GM23338 (cell line): ENCODE measurements at regions not wholly inside any gene's neighbourhood (a gene's known extent, or its start where the extent isn't known, plus 50 kb on each side); places are given as distances from the start of the nearest gene placed in this dataset.
A peak's percentile ranks its signal among the peaks of the same experiment; 100 is the strongest.

Experiments used
- ATAC-seq: fragments of 200-7000 bp; cut with Tn5 transposase; 3 replicates; pipeline ENCODE4 v1.9.1; 2020
- DNase-seq: peaks from one replicate; pipeline ENCODE4 v3.0.0-alpha.2; 2015; ENCODE audit warnings: low spot score
- H2AFZ ChIP-seq: fragments of 200-600 bp; sonication (generic); 2 replicates; pipeline ENCODE4 v1.8.0; 2016; ENCODE audit warnings: antibody characterized with exemption, mild to moderate bottlenecking, moderate library complexity
- H3F3A ChIP-seq: fragments of 200-600 bp; sonication (generic); replicated peaks from 2 replicates; pipeline ENCODE4 v1.8.0; 2017; ENCODE audit warnings: antibody characterized with exemption, mixed run types, low read depth
- H3K27ac ChIP-seq: fragments of 200-600 bp; sonication (generic); 2 replicates; pipeline ENCODE4 v1.6.1; 2016; ENCODE audit warnings: low read depth
- H3K27me3 ChIP-seq: fragments of 200-600 bp; sonication (generic); 2 replicates; pipeline ENCODE4 v1.8.0; 2016; ENCODE audit warnings: mild to moderate bottlenecking, mixed run types, moderate library complexity; ENCODE audit not compliant: insufficient read depth
- H3K36me3 ChIP-seq: fragments of 200-600 bp; sonication (generic); 2 replicates; pipeline ENCODE4 v1.8.0; 2016; ENCODE audit warnings: mild to moderate bottlenecking; ENCODE audit not compliant: insufficient read depth
- H3K4me1 ChIP-seq: fragments of 200-600 bp; sonication (generic); 2 replicates; pipeline ENCODE4 v1.8.0; 2016; ENCODE audit warnings: mild to moderate bottlenecking, moderate library complexity; ENCODE audit not compliant: insufficient read depth
- H3K4me2 ChIP-seq: fragments of 200-600 bp; sonication (generic); 2 replicates; pipeline ENCODE4 v1.7.1; 2017; ENCODE audit warnings: mixed run types
- H3K4me3 ChIP-seq: fragments of 200-600 bp; sonication (generic); 2 replicates; pipeline ENCODE4 v1.6.1; 2016; ENCODE audit warnings: mixed run types
- H3K79me2 ChIP-seq: fragments of 200-600 bp; sonication (generic); replicated peaks from 2 replicates; pipeline ENCODE4 v1.8.0; 2017; ENCODE audit warnings: mild to moderate bottlenecking; ENCODE audit not compliant: insufficient read depth
- H3K9me2 ChIP-seq: fragments of 200-600 bp; sonication (generic); 2 replicates; pipeline ENCODE4 v1.8.0; 2017; ENCODE audit not compliant: insufficient read depth
- H4K20me1 ChIP-seq: fragments of 200-600 bp; sonication (generic); replicated peaks from 2 replicates; pipeline ENCODE4 v1.8.0; 2017; ENCODE audit warnings: mild to moderate bottlenecking; ENCODE audit not compliant: insufficient read depth
- H3K27ac Mint-ChIP-seq: 2 replicates; pipeline ENCODE4 v1.8.0; 2020; ENCODE audit warnings: inconsistent platforms, mild to moderate bottlenecking, moderate library complexity, mixed read lengths
- H3K27me3 Mint-ChIP-seq: 3 replicates; pipeline ENCODE4 v1.8.0; 2022; ENCODE audit warnings: low read depth, mild to moderate bottlenecking, moderate library complexity, mixed read lengths, inconsistent platforms; ENCODE audit not compliant: insufficient read depth, poor library complexity
- H3K36me3 Mint-ChIP-seq: 3 replicates; pipeline ENCODE4 v1.8.0; 2021; ENCODE audit warnings: low read depth, mild to moderate bottlenecking, inconsistent platforms, moderate library complexity, mixed read lengths
- H3K4me1 Mint-ChIP-seq: 3 replicates; pipeline ENCODE4 v1.8.0; 2020; ENCODE audit warnings: mild to moderate bottlenecking, inconsistent platforms, mixed read lengths
- H3K4me3 Mint-ChIP-seq: 3 replicates; pipeline ENCODE4 v1.8.0; 2021; ENCODE audit warnings: moderate library complexity, mild to moderate bottlenecking, inconsistent platforms, mixed read lengths
- H3K9me3 Mint-ChIP-seq: 3 replicates; pipeline ENCODE4 v1.8.0; 2020; ENCODE audit warnings: moderate library complexity, mild to moderate bottlenecking, inconsistent platforms, mixed read lengths
- NANOG ChIP-seq: IDR thresholded peaks from 2 replicates; pipeline ENCODE4 v1.6.1; 2016; ENCODE audit warnings: antibody characterized with exemption, borderline replicate concordance
- STAT1 ChIP-seq: IDR thresholded peaks from one replicate; pipeline ENCODE4 v1.6.1; 2016; ENCODE audit warnings: antibody characterized with exemption; ENCODE audit not compliant: unreplicated experiment
- TF ChIP-seq, protein P1 (sequence below): IDR thresholded peaks from 2 replicates; pipeline ENCODE4 v1.6.1; 2016; ENCODE audit warnings: antibody characterized with exemption
- TF ChIP-seq, protein P2 (sequence below): IDR thresholded peaks from one replicate; pipeline ENCODE4 v1.6.1; 2018; ENCODE audit warnings: antibody characterized with exemption; ENCODE audit not compliant: unreplicated experiment

DNA sequence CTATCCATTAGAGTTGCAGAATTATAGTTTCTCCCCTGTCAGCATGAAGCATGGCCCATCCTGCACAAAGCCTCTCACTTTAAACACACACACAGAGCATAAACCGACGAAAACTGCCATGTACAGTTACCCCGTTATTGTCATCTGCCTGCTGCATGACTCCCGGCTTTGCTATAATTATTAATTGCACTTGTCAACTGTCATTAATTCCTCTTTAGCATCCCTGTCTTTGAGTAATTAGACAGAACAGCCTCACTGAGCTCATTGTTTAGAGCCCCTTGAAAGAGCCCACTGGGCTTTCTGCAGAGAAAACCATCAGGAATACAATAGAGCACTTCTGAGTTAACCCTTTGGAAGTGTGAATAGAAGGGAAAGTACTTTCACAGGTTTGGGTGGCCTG lies 307.2 kb upstream of the SOX5 start:
- peaks cover 24% of the 10 kb centered on the region for H3K4me1 ChIP-seq
- Mint-ChIP-seq H3K27ac (no peak overlapping the region), H3K36me3 (no peaks in the 10 kb centered on the region), H3K4me3 (no peak overlapping the region), H3K4me1 (peaks cover 38% of the 10 kb centered on the region), H3K27me3 (no peaks in the 10 kb centered on the region), H3K9me3 (peaks cover 4% of the 10 kb centered on the region; the same call in 1 of the 3 replicates)
- 0 out of 2 replicates have a peak overlapping the region, but pooled peaks have one; percentile 10 for H3K4me2 ChIP-seq
- no peaks in the 10 kb centered on the region for H3K27me3 ChIP-seq
- ATAC-seq, result peak; percentile 85
- no peak overlapping the region for H3K4me3 ChIP-seq
- no peaks in the 10 kb centered on the region for H4K20me1 ChIP-seq
- H3K36me3 ChIP-seq, result no peaks in the 10 kb centered on the region
- H3F3A ChIP-seq, result no peaks in the 10 kb centered on the region
- H2AFZ ChIP-seq, result no peak overlapping the region
- peak; percentile 18 for DNase-seq
- H3K9me2 ChIP-seq, result no peaks in the 10 kb centered on the region
- H3K27ac ChIP-seq, result no peak overlapping the region
- no peak for TF ChIP-seq STAT1
- H3K79me2 ChIP-seq, result no peaks in the 10 kb centered on the region

DNA sequence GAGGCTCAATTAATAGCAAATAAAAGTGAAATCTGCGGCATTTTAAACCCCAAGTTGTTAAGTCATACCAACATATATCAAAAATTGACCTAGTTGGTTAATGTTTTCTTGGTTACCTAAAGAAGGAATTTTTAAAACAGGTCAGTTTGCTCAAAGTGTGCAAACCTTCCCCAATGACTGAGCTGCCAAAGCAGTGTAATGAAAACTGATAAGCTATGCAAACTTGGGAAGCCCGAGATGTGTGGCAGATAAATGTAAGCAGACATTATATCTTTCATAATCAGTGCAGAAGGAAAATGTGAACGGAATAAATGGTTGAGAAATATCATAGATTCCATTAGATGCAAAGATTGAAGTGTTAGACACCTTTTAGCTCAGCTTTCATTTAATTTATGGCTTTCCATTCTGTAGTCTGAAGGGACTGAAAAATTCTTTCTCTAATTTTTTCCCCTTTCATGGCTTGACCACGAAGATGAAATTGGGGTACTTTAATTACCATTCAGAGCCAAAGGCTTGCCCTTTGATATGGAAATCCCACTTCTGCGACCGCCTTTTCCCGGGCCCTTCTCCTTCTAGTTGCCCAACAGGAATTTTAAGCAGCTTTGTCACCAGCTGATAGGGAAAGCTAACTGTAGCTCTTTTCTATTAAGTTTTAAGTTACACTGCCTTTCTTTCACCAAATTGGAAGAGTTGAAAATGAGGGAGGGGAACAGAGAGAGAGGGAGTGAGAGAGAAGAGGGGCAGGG lies 306.6 kb upstream of the SOX5 start:
- H3K4me1 ChIP-seq, result peaks cover 24% of the 10 kb centered on the region
- Mint-ChIP-seq H3K4me3 (no peak overlapping the region), H3K36me3 (no peaks in the 10 kb centered on the region), H3K4me1 (peaks cover 38% of the 10 kb centered on the region), H3K9me3 (peaks cover 4% of the 10 kb centered on the region; the same call in 1 of the 3 replicates), H3K27ac (no peak overlapping the region), H3K27me3 (no peaks in the 10 kb centered on the region)
- no peaks in the 10 kb centered on the region for H3F3A ChIP-seq
- peak; percentile 46 for ATAC-seq
- no peaks in the 10 kb centered on the region for H3K9me2 ChIP-seq
- H3K27me3 ChIP-seq, result no peaks in the 10 kb centered on the region
- H3K27ac ChIP-seq, result no peak overlapping the region
- H3K79me2 ChIP-seq, result no peaks in the 10 kb centered on the region
- H2AFZ ChIP-seq, result no peak overlapping the region
- H3K4me2 ChIP-seq, result peak overlapping the region; percentile 4; the same call in 1 of the 2 replicates
- TF ChIP-seq, protein P1, sequence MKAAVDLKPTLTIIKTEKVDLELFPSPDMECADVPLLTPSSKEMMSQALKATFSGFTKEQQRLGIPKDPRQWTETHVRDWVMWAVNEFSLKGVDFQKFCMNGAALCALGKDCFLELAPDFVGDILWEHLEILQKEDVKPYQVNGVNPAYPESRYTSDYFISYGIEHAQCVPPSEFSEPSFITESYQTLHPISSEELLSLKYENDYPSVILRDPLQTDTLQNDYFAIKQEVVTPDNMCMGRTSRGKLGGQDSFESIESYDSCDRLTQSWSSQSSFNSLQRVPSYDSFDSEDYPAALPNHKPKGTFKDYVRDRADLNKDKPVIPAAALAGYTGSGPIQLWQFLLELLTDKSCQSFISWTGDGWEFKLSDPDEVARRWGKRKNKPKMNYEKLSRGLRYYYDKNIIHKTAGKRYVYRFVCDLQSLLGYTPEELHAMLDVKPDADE, result no peak
- H3K36me3 ChIP-seq, result no peaks in the 10 kb centered on the region
- no peak overlapping the region for H3K4me3 ChIP-seq
- DNase-seq, result peak; percentile 43
- no peaks in the 10 kb centered on the region for H4K20me1 ChIP-seq

DNA sequence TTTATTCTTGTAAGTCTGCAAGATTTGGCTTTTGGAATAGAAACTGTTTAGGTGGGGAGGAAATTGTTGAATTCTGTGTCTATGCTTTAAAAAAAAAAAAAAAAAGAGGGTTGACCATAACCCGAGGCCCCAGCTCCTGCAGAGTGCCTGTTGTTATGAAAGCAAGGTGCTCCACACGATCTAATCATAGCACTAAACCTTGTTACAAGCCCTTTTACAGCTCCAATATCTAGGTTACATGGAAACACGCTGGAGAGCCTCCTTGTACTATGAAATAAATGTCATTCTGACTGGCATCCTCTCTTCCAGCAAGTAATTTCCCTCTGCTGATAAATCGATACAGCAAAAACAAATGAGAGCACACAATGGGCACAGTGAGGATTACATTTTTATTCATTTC lies 303.1 kb upstream of the SOX5 start:
- peak overlapping the region; percentile 42; the same call in 2 of the 3 replicates for H3K4me3 Mint-ChIP-seq
- peaks cover 24% of the 10 kb centered on the region for H3K4me1 ChIP-seq
- DNase-seq (peak; percentile 28), ATAC-seq (peak; percentile 82)
- H3K36me3 Mint-ChIP-seq, result no peaks in the 10 kb centered on the region
- H3K36me3 ChIP-seq, result no peaks in the 10 kb centered on the region
- H3K79me2 ChIP-seq, result no peaks in the 10 kb centered on the region
- no peaks in the 10 kb centered on the region for H3K9me2 ChIP-seq
- TF ChIP-seq, protein P2, sequence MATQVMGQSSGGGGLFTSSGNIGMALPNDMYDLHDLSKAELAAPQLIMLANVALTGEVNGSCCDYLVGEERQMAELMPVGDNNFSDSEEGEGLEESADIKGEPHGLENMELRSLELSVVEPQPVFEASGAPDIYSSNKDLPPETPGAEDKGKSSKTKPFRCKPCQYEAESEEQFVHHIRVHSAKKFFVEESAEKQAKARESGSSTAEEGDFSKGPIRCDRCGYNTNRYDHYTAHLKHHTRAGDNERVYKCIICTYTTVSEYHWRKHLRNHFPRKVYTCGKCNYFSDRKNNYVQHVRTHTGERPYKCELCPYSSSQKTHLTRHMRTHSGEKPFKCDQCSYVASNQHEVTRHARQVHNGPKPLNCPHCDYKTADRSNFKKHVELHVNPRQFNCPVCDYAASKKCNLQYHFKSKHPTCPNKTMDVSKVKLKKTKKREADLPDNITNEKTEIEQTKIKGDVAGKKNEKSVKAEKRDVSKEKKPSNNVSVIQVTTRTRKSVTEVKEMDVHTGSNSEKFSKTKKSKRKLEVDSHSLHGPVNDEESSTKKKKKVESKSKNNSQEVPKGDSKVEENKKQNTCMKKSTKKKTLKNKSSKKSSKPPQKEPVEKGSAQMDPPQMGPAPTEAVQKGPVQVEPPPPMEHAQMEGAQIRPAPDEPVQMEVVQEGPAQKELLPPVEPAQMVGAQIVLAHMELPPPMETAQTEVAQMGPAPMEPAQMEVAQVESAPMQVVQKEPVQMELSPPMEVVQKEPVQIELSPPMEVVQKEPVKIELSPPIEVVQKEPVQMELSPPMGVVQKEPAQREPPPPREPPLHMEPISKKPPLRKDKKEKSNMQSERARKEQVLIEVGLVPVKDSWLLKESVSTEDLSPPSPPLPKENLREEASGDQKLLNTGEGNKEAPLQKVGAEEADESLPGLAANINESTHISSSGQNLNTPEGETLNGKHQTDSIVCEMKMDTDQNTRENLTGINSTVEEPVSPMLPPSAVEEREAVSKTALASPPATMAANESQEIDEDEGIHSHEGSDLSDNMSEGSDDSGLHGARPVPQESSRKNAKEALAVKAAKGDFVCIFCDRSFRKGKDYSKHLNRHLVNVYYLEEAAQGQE, result no peak
- 0 out of 2 replicates have a peak, but pooled peaks have one; percentile 18 for TF ChIP-seq NANOG
- H3K4me1 Mint-ChIP-seq, result peaks cover 42% of the 10 kb centered on the region
- H4K20me1 ChIP-seq, result no peaks in the 10 kb centered on the region
- H3F3A ChIP-seq, result no peaks in the 10 kb centered on the region
- no peaks in the 10 kb centered on the region for H3K27me3 Mint-ChIP-seq
- H3K27ac ChIP-seq, result peak overlapping the region; percentile 84; the same call in 1 of the 2 replicates
- peak overlapping the region; percentile 90 for H3K27ac Mint-ChIP-seq
- H3K27me3 ChIP-seq, result no peaks in the 10 kb centered on the region
- peak overlapping the region; percentile 27 for H3K4me3 ChIP-seq
- H2AFZ ChIP-seq, result peak overlapping the region; percentile 56
- H3K9me3 Mint-ChIP-seq, result peaks cover 4% of the 10 kb centered on the region; the same call in 1 of the 3 replicates
- peak overlapping the region; percentile 72 for H3K4me2 ChIP-seq
